IMR-90 (cell line): ENCODE measurements at regions not wholly inside any gene's neighbourhood (a gene's known extent, or its start where the extent isn't known, plus 50 kb on each side); places are given as distances from the start of the nearest gene placed in this dataset.

ENCODE experiments used
- BHLHE40 ChIP-seq: fragments of 150-350 bp; IDR thresholded peaks from 2 replicates; pipeline ENCODE4 v1.6.1; 2016; ENCODE audit warnings: mild to moderate bottlenecking, low read depth, low read length
- CEBPB ChIP-seq: IDR thresholded peaks from 2 replicates; pipeline ENCODE4 v1.6.1; 2012; ENCODE audit warnings: low read depth, low read length, improper control_type of control experiment
- MAZ ChIP-seq: IDR thresholded peaks from 2 replicates; pipeline ENCODE4 v1.6.1; 2012; ENCODE audit warnings: low read depth, mild to moderate bottlenecking, low read length, improper control_type of control experiment, moderate library complexity, borderline replicate concordance
- POLR2A ChIP-seq: IDR thresholded peaks from 2 replicates; pipeline ENCODE4 v1.6.1; 2012; ENCODE audit warnings: mild to moderate bottlenecking, low read depth, low read length
- RAD21 ChIP-seq: IDR thresholded peaks from 2 replicates; pipeline ENCODE4 v1.6.1; 2012; ENCODE audit warnings: low read length, improper control_type of control experiment
- RCOR1 ChIP-seq: IDR thresholded peaks from 2 replicates; pipeline ENCODE4 v1.6.1; 2012; ENCODE audit warnings: mild to moderate bottlenecking, low read length, improper control_type of control experiment; ENCODE audit not compliant: insufficient replicate concordance
- TF ChIP-seq, protein P1 (sequence below): conservative IDR thresholded peaks from 2 replicates; pipeline ENCODE4 v1.5.1; 2012; ENCODE audit warnings: mild to moderate bottlenecking, low read depth, low read length, improper control_type of control experiment
- TF ChIP-seq, protein P2 (sequence below): fragments of 150-350 bp; IDR thresholded peaks from 2 replicates; pipeline ENCODE4 v1.6.1; 2016; ENCODE audit warnings: low read depth, mild to moderate bottlenecking, low read length, moderate library complexity, borderline replicate concordance

DNA sequence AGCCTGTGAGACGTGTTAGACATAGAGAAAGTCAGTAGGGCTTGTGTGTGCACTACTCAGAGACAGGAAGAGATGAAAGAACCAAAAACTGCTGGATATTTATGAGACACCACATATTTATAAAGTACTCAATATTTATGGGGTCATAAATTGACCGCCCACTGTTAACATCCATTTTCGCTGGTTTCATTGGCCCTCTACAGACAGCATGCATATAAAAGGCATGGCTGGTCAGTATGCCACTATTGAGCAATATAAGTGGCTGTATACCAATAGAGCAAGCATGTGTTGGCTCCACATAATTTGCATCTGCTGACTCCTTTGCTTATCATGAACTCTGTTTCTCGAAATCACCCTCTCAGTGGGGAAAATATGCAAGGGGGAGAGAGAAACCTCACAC lies 110.3 kb upstream of the BTN3A2 start:
- TF ChIP-seq CEBPB (peak; percentile 69), POLR2A (no peak), BHLHE40 (no peak), RAD21 (no peak), RCOR1 (no peak), MAZ (no peak)
- TF ChIP-seq, protein P1, sequence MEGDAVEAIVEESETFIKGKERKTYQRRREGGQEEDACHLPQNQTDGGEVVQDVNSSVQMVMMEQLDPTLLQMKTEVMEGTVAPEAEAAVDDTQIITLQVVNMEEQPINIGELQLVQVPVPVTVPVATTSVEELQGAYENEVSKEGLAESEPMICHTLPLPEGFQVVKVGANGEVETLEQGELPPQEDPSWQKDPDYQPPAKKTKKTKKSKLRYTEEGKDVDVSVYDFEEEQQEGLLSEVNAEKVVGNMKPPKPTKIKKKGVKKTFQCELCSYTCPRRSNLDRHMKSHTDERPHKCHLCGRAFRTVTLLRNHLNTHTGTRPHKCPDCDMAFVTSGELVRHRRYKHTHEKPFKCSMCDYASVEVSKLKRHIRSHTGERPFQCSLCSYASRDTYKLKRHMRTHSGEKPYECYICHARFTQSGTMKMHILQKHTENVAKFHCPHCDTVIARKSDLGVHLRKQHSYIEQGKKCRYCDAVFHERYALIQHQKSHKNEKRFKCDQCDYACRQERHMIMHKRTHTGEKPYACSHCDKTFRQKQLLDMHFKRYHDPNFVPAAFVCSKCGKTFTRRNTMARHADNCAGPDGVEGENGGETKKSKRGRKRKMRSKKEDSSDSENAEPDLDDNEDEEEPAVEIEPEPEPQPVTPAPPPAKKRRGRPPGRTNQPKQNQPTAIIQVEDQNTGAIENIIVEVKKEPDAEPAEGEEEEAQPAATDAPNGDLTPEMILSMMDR = no peak
- TF ChIP-seq, protein P2, sequence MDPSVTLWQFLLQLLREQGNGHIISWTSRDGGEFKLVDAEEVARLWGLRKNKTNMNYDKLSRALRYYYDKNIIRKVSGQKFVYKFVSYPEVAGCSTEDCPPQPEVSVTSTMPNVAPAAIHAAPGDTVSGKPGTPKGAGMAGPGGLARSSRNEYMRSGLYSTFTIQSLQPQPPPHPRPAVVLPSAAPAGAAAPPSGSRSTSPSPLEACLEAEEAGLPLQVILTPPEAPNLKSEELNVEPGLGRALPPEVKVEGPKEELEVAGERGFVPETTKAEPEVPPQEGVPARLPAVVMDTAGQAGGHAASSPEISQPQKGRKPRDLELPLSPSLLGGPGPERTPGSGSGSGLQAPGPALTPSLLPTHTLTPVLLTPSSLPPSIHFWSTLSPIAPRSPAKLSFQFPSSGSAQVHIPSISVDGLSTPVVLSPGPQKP = no peak
